Esophagus muscularis mucosa (tissue), 4 donors: ENCODE measurements at regions not wholly inside any gene's neighbourhood (a gene's known extent, or its start where the extent isn't known, plus 50 kb on each side); places are given as distances from the start of the nearest gene placed in this dataset.

Experiments used
- EP300 ChIP-seq: sonication (generic); formaldehyde crosslinking; IDR thresholded peaks from one replicate; pipeline ENCODE4 v1.6.1; 2017; ENCODE audit warnings: antibody characterized with exemption
- POLR2A ChIP-seq: fragments of 450-650 bp; IDR thresholded peaks from one replicate; pipeline ENCODE4 v1.6.1; 2017; ENCODE audit warnings: antibody characterized with exemption, moderate library complexity, mild to moderate bottlenecking, low read depth
- TF ChIP-seq, protein P1 (sequence below), 3 experiments: fragments of 200-600 bp in 2 of 3; fragments of 450-650 bp in 1 of 3; sonication (generic) in 2 of 3; IDR thresholded peaks; one replicate each; pipeline ENCODE4 v1.5.1; 2017 to 2019; ENCODE audit warnings: antibody characterized with exemption in 3 of 3, mild to moderate bottlenecking in 2 of 3, moderate library complexity in 1 of 3

DNA sequence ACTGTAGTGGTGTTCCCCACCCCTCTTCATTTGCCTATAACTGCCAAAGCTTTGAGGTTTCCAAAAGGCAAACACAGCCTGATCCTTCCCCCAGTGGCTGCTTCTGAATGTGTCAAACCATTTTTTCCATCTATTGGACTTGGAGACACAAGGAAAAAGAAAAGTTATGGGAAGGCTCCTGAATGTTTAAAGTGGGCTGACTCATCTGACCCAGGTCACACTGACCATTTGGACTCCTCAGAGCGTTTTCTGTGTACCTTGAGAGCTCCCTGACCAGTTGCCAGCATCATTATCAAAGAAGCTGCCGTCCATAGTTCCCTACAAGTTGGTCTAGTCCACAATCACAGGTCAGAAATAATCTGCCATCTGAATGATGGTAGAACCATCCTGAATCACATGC, 123.4 kb upstream of the COL3A1 start:
- TF ChIP-seq, protein P1, sequence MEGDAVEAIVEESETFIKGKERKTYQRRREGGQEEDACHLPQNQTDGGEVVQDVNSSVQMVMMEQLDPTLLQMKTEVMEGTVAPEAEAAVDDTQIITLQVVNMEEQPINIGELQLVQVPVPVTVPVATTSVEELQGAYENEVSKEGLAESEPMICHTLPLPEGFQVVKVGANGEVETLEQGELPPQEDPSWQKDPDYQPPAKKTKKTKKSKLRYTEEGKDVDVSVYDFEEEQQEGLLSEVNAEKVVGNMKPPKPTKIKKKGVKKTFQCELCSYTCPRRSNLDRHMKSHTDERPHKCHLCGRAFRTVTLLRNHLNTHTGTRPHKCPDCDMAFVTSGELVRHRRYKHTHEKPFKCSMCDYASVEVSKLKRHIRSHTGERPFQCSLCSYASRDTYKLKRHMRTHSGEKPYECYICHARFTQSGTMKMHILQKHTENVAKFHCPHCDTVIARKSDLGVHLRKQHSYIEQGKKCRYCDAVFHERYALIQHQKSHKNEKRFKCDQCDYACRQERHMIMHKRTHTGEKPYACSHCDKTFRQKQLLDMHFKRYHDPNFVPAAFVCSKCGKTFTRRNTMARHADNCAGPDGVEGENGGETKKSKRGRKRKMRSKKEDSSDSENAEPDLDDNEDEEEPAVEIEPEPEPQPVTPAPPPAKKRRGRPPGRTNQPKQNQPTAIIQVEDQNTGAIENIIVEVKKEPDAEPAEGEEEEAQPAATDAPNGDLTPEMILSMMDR (IDR thresholded peaks at IDR 0.05) = no peak
- TF ChIP-seq EP300 (no peak), POLR2A (no peak)
